ENCODE measurements at regions not wholly inside any gene's neighbourhood (a gene's known extent, or its start where the extent isn't known, plus 50 kb on each side); places are given as distances from the start of the nearest gene placed in this dataset.

DNA sequence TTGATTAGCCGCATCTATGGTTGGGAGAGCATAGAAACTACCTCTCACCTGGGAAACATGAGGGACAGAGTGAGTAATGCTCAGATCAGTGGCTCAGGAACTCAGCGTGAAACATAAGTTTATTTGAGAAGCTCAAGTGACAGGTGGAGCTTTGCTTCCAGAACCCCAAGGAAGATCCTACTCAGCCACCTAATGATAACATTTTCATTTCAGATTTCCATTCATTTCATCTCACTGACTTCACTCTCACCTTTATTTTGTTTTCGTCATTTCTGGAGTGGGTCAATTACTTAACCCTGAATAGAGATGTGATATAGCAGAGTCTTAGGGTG lies 145.5 kb upstream of the DUSP10 start:
- Histone ChIP-seq H2BK12ac (ENCODE audit: low read depth, low read length) (no peak overlapping the region), H3K79me2 (ENCODE audit: control insufficient read depth in 1 of 2, insufficient read depth in 2 of 2, low read length in 2 of 2) (no peaks in the 10 kb centered on the region), H2BK20ac (ENCODE audit: low read length) (no peak overlapping the region), H3K23me2 (ENCODE audit: low read depth, low read length) (no peaks in the 10 kb centered on the region), H3K36me3 (ENCODE audit: control insufficient read depth in 2 of 4, insufficient read depth in 4 of 4, low read length in 3 of 4) (no peaks in the 10 kb centered on the region), H3K4me2 (ENCODE audit: insufficient read depth in 1 of 2, low read depth in 2 of 2, low read length in 2 of 2) (no peak overlapping the region), H3K79me1 (ENCODE audit: low read depth, low read length) (no peaks in the 10 kb centered on the region), H2BK5ac (ENCODE audit: low read depth, low read length) (no peak overlapping the region), H4K5ac (ENCODE audit: insufficient read length, low read depth, low read length) (no peak overlapping the region), H3K4ac (replicated peaks; ENCODE audit: insufficient read length, low read depth, low read length) (no peak overlapping the region), H3K56ac (replicated peaks; ENCODE audit: insufficient read length, low read depth, low read length) (no peak overlapping the region), H3K9ac (replicated peaks in 1 of 4; ENCODE audit: extremely low read depth in 1 of 4, low read depth in 3 of 4, low read length in 3 of 4) (no peak overlapping the region; a peak in 1 of 7 replicates), H2BK15ac (ENCODE audit: low read length) (no peak overlapping the region), H3K4me1 (replicated peaks in 1 of 4; ENCODE audit: control insufficient read depth in 3 of 4, insufficient read depth in 4 of 4, low read length in 3 of 4) (no peaks in the 10 kb centered on the region), H4K91ac (replicated peaks; ENCODE audit: insufficient read length, low read length) (no peak overlapping the region), H4K20me1 (replicated peaks in 1 of 2; ENCODE audit: control insufficient read depth in 1 of 2, insufficient read depth in 2 of 2, low read length in 2 of 2) (no peaks in the 10 kb centered on the region), H3K23ac (ENCODE audit: insufficient read length) (no peak overlapping the region), H3K27ac (ENCODE audit: low read depth, low read length) (no peak overlapping the region), H3K4me3 (ENCODE audit: extremely low read depth in 1 of 4, insufficient read depth in 2 of 4, low read depth in 3 of 4, low read length in 4 of 4) (no peak overlapping the region), H3K18ac (ENCODE audit: extremely low read depth, low read length) (no peak overlapping the region), H2BK120ac (replicated peaks; ENCODE audit: low read depth, low read length) (no peak overlapping the region), H2AFZ (ENCODE audit: low read length) (no peak overlapping the region; the same call in 1 of the 2 replicates), H4K8ac (ENCODE audit: extremely low read depth, insufficient read depth, low read length) (no peak overlapping the region), H3K14ac (ENCODE audit: insufficient read length) (no peak overlapping the region), H3K9me3 (ENCODE audit: insufficient read depth in 2 of 2, low read depth in 1 of 2, low read length in 1 of 2) (no peaks in the 10 kb centered on the region), H3K27me3 (replicated peaks in 1 of 4; ENCODE audit: control insufficient read depth in 3 of 4, extremely low read depth in 1 of 4, insufficient read depth in 3 of 4, low read length in 3 of 4) (no peaks in the 10 kb centered on the region), H2AK5ac (ENCODE audit: low read depth, low read length) (no peak overlapping the region)
- WGBS, 2 experiments (ENCODE audit: extremely low coverage in 1 of 2, insufficient coverage in 1 of 2, insufficient read length in 1 of 2, insufficient replicate concordance in 2 of 2, low coverage in 1 of 2, low lambda C conversion rate in 2 of 2, missing lambda C conversion rate in 1 of 2), result 69% methylated on average over 3 of the region's 3 CpGs; no CpG with 5 or more reads in 1 of the 2 experiments
- POLR2A ChIA-PET (ENCODE audit: partially characterized antibody), result no interaction called here
- CTCF ChIA-PET (ENCODE audit: partially characterized antibody), result no interaction called here
- FAIRE-seq (no peak), DNase-seq (ENCODE audit: low read depth in 1 of 2, low spot score in 2 of 2) (no peak)
- TF ChIP-seq POU5F1 (IDR thresholded peaks at IDR 0.05; ENCODE audit: low read depth, low read length), result no peak

Data from H1 (cell line).